ENCODE measurements at regions not wholly inside any gene's neighbourhood (a gene's known extent, or its start where the extent isn't known, plus 50 kb on each side); places are given as distances from the start of the nearest gene placed in this dataset.
A peak's percentile ranks its signal among the peaks of the same experiment; 100 is the strongest.

GRCh38 chr18:51383711-51384110, 186.2 kb upstream of the MEX3C start:
- BruUV-seq (replicated peaks) = no TSS peak
- Histone ChIP-seq H3K36me3 (ENCODE audit: insufficient read depth, low read length, poor library complexity, severe bottlenecking) (no peaks in the 10 kb centered on the region), H3K4me3 (ENCODE audit: low read depth, low read length, poor library complexity, severe bottlenecking) (no peak overlapping the region), H3K9me3 (ENCODE audit: low read depth, low read length, poor library complexity, severe bottlenecking) (no peaks in the 10 kb centered on the region), H3K4me1 (ENCODE audit: insufficient read depth, low read length, poor library complexity, severe bottlenecking) (peaks cover 10% of the 10 kb centered on the region), H3K27ac (ENCODE audit: low read depth, low read length, poor library complexity, severe bottlenecking) (no peak overlapping the region), H3K27me3 (replicated peaks; ENCODE audit: insufficient read depth, low read depth, low read length, poor library complexity) (no peaks in the 10 kb centered on the region)
- CTCF ChIA-PET = interaction anchor here (0.5 kb wide), 1 partner anchor 306 kb away, joined by 3 read pairs; no protein-coding TSS in a partner anchor
- DNase-seq (ENCODE audit: low spot score) = no peak
- TF ChIP-seq, protein P1, sequence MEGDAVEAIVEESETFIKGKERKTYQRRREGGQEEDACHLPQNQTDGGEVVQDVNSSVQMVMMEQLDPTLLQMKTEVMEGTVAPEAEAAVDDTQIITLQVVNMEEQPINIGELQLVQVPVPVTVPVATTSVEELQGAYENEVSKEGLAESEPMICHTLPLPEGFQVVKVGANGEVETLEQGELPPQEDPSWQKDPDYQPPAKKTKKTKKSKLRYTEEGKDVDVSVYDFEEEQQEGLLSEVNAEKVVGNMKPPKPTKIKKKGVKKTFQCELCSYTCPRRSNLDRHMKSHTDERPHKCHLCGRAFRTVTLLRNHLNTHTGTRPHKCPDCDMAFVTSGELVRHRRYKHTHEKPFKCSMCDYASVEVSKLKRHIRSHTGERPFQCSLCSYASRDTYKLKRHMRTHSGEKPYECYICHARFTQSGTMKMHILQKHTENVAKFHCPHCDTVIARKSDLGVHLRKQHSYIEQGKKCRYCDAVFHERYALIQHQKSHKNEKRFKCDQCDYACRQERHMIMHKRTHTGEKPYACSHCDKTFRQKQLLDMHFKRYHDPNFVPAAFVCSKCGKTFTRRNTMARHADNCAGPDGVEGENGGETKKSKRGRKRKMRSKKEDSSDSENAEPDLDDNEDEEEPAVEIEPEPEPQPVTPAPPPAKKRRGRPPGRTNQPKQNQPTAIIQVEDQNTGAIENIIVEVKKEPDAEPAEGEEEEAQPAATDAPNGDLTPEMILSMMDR (conservative IDR thresholded peaks at IDR 0.05; ENCODE audit: low read depth, low read length) = no peak
- TF ChIP-seq EZH2 (IDR thresholded peaks at IDR 0.05; ENCODE audit: borderline replicate concordance, low read depth, low read length, poor library complexity, severe bottlenecking) = no peak
- POLR2A ChIA-PET (ENCODE audit: low non-redundant PET) = no interaction called here
- intact Hi-C loops (cut with micrococcal nuclease; ENCODE audit: unreplicated experiment) = no loop called here

DNA sequence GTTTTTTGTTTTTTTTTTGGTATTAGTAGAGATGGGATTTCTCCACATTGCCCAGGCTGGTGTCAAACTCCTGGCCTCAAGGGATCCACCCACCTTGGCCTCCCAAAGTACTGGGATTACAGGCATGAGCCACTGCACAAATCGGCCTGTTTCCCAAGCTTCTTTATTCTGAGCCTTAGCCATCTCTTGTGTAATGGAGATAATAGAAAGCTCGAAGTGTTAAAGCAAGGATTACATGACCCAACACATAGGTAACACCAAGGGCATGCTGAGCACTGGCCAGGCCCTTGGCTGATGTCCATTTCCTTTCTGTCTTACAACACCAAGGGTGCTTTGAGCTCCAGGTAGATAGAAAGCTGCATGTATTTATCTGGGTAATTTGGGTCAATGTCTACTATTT, 187.8 kb upstream of the MEX3C start:
- no peak for DNase-seq (ENCODE audit: low spot score)
- intact Hi-C loops (cut with micrococcal nuclease; ENCODE audit: unreplicated experiment) = no loop called here
- no peaks in the 10 kb centered on the region for H3K27me3 ChIP-seq (replicated peaks; ENCODE audit: insufficient read depth, low read depth, low read length, poor library complexity)
- BruUV-seq (replicated peaks) = no TSS peak
- H3K9me3 ChIP-seq (ENCODE audit: low read depth, low read length, poor library complexity, severe bottlenecking) = no peaks in the 10 kb centered on the region
- H3K36me3 ChIP-seq (ENCODE audit: insufficient read depth, low read length, poor library complexity, severe bottlenecking) = no peaks in the 10 kb centered on the region
- ChIA-PET POLR2A (ENCODE audit: low non-redundant PET) (no interaction called here), CTCF (interaction anchor here (0.6 to 0.7 kb wide), 4 partner anchors 19 to 944 kb away, joined by 5 to 9 read pairs (median 6); no protein-coding TSS in a partner anchor)
- no peak overlapping the region for H3K27ac ChIP-seq (ENCODE audit: low read depth, low read length, poor library complexity, severe bottlenecking)
- no peak overlapping the region for H3K4me3 ChIP-seq (ENCODE audit: low read depth, low read length, poor library complexity, severe bottlenecking)
- TF ChIP-seq, protein P1 (conservative IDR thresholded peaks at IDR 0.05; ENCODE audit: low read depth, low read length) = no peak
- TF ChIP-seq EZH2 (IDR thresholded peaks at IDR 0.05; ENCODE audit: borderline replicate concordance, low read depth, low read length, poor library complexity, severe bottlenecking) = no peak
- peaks cover 10% of the 10 kb centered on the region for H3K4me1 ChIP-seq (ENCODE audit: insufficient read depth, low read length, poor library complexity, severe bottlenecking)

DNA sequence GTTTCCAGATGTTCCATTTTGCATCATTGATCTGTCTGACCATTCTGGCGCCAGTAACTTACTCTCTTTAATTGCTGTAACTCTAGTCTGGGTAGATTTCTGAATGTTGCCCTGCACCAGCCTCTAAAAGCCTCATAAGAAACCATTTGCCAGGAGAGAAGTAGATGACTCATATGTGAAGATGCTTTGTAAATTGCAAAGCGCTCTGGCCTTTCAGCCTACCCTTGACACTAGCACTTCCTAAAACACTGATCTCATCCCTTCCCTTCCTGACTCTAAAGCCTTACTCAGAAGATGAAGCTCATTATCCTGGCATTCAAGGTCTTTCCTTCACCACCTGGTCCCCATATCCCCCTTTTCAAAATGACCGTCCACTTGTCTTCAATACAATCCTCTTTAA, 193.2 kb upstream of the MEX3C start:
- BruUV-seq (replicated peaks) = no TSS peak
- peak; percentile 34 for DNase-seq (ENCODE audit: low spot score)
- TF ChIP-seq, protein P1 (conservative IDR thresholded peaks at IDR 0.05; ENCODE audit: low read depth, low read length) = no peak
- no peak for TF ChIP-seq EZH2 (IDR thresholded peaks at IDR 0.05; ENCODE audit: borderline replicate concordance, low read depth, low read length, poor library complexity, severe bottlenecking)
- H3K9me3 ChIP-seq (ENCODE audit: low read depth, low read length, poor library complexity, severe bottlenecking) = no peaks in the 10 kb centered on the region
- intact Hi-C loops (cut with micrococcal nuclease; ENCODE audit: unreplicated experiment) = no loop called here
- no peak overlapping the region for H3K27ac ChIP-seq (ENCODE audit: low read depth, low read length, poor library complexity, severe bottlenecking)
- no peak overlapping the region for H3K4me3 ChIP-seq (ENCODE audit: low read depth, low read length, poor library complexity, severe bottlenecking)
- ChIA-PET CTCF (no interaction called here), POLR2A (ENCODE audit: low non-redundant PET) (no interaction called here)
- H3K4me1 ChIP-seq (ENCODE audit: insufficient read depth, low read length, poor library complexity, severe bottlenecking) = no peaks in the 10 kb centered on the region
- H3K27me3 ChIP-seq (replicated peaks; ENCODE audit: insufficient read depth, low read depth, low read length, poor library complexity) = no peaks in the 10 kb centered on the region
- H3K36me3 ChIP-seq (ENCODE audit: insufficient read depth, low read length, poor library complexity, severe bottlenecking) = no peaks in the 10 kb centered on the region

Data from A673 (cell line).